HG02588 (cell line): ENCODE measurements at regions not wholly inside any gene's neighbourhood (a gene's known extent, or its start where the extent isn't known, plus 50 kb on each side); places are given as distances from the start of the nearest gene placed in this dataset.
"Not testable (repeated sequence)": the region's sequence is repeated elsewhere in the genome, so short reads cannot be mapped to it uniquely, and the experiment has no call there.

Source experiments
- ATAC-seq: cut with Tn5 transposase; IDR thresholded peaks from one replicate; pipeline ENCODE4 v1.9.1; 2021; ENCODE audit warnings: mild to moderate bottlenecking, moderate library complexity; ENCODE audit not compliant: unreplicated experiment

DNA sequence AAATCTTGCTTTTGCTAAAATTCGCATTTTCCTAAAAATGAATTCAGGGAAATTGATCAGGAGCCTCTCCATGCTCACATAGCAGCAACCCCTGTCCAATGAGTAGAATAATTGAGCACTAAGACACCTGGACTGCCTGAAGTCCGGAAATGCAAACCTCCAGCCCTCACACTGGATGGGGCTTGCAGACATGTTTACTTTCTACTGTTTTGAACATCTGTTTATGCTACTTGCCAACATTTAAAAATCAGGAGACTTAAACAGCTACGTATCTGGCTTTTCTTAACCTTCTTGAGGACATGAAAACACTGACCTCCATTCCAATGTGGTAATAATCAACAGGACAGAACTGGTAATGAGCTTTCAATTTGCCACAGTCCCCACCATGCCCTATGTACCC is 184.4 kb downstream of the SHOX2 start:
- no peak for ATAC-seq

DNA sequence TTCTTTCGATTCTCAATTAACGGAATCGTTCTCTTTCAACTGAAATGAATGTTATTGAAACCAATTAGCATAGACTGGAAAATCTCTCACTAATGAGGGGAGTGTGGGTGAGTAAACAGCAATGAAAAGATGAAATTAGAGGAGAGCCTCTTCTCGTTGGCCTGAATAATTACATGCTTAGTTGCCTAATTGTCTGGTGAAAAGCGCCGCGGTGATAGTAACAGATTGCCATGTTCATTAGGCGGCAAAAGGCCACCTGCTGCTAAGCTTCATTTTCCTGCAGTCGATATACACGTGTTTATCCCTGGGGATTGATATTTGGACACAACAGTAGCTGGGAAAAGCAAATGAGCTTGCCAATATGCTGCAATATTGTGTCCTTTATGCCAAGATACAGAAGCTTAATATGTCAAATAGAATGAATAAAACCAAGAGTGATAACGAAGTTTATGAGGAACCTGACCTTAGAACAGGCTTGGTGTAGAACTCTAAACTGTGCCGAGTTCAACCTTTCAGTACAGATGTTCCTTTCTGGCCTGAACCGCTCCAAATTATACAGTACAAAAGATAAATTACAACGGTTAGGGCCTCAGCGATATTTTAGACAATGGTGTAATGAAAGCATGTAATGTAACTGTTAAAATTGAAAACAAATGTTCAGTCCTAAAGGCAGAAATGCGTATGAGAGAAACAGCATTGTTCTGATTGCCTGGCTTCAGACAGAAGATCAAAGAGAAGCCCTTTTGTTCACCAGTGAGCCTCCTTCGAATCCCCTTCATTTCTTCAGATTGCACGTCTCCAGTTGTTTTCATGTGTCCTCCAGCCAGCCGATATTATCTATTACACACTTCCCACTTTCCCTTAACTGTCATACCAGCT is 185.2 kb downstream of the SHOX2 start:
- no peak for ATAC-seq

DNA sequence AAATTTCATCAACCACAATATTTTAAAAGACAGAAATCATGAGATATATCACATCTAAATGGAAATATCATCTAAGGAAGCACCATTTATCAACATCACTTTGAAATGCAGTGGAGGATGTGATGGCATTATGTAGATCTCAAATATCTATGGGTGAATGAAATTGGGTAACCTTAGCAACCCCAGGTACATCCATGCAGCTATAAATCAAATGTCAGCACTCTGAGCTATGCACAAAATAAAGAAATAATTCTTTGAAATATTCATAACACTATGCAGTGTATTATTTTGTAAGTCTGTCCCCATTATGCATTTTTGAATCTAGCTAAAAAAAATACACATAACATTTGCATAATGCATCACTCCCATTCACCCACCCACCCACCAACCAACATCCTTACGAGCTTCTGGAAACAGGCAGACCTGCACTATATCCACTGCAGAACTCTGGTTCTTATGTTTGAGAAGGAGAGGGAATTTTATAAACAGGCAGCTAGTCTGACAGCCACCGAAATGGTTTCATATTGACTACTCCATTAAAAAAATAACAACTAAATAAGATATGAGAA is 186.8 kb downstream of the SHOX2 start:
- no peak for ATAC-seq

DNA sequence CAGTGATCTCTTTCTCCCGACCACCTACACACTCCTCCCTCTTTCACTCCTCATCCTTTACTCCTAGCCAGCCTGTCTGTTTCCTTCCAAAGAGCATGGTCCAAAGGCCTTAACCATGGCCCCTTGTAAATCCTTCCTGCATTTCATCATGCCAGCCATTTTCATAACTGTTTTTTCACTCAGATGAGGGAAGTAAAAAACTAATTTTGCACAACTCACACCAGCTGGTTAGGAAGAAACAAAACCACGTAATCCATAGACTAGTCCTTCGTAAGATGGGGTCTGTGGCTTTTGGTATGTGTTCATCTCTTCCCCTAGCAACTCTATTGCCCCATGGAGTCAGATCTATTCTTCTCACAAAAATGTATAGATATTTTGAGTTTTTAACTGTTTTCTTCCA is 187.8 kb downstream of the SHOX2 start:
- ATAC-seq = no peak

DNA sequence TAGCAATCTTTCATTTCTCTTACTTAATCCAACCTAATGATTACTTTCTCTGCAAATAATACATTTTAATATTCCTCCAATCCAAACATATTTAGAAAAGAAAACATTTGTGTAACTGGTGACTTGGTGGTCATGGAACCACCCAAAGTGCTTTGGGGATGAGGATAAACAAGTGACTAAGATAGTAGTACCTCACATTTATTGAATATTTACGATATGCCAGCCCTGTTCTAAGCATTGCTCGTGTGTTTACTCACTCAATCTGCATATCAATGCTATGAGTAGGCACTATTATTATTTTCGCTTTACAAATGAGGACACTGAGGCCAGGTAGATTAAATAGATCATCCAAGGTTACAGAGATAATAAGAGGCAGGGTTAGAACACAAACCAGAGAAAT is 189.5 kb downstream of the SHOX2 start:
- ATAC-seq = no peak

DNA sequence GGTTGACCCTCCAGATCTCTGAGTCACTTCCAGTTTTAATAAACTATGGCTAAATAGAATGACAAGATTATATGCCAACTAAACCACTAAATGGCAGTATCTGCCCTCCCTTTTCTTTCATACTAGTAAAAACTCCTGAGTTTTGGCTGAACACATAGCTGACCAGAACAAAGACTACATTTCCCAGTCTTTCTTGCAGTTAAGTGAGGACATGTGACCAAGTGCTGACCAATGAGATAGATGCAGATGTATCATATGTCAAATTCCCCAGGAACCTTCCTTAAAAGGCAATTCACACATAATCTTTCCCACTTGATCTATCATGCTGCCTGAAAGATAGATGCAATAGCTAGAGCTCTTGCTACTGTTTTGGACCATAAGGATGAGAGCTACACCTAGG is 191.3 kb downstream of the SHOX2 start:
- ATAC-seq = no peak

DNA sequence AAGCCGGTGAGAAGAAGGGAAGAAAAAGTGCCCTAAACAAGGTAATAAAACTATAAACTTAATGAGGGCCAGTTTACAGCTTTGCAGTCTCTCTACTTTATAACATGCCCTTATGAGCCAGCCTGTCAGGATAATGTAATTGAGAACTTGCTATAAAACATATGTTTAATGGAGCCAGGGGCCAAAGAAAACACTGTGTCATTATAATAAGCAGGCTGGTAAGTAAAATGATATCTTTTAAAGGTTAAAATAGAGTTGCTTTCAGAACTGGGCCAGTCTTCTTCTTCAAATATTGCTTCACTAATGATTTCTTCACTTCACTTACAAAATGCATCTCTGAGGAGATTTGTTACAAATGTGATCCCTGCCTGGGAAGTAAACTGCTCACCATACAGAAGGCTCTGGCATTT is 192.5 kb downstream of the SHOX2 start:
- no peak for ATAC-seq

DNA sequence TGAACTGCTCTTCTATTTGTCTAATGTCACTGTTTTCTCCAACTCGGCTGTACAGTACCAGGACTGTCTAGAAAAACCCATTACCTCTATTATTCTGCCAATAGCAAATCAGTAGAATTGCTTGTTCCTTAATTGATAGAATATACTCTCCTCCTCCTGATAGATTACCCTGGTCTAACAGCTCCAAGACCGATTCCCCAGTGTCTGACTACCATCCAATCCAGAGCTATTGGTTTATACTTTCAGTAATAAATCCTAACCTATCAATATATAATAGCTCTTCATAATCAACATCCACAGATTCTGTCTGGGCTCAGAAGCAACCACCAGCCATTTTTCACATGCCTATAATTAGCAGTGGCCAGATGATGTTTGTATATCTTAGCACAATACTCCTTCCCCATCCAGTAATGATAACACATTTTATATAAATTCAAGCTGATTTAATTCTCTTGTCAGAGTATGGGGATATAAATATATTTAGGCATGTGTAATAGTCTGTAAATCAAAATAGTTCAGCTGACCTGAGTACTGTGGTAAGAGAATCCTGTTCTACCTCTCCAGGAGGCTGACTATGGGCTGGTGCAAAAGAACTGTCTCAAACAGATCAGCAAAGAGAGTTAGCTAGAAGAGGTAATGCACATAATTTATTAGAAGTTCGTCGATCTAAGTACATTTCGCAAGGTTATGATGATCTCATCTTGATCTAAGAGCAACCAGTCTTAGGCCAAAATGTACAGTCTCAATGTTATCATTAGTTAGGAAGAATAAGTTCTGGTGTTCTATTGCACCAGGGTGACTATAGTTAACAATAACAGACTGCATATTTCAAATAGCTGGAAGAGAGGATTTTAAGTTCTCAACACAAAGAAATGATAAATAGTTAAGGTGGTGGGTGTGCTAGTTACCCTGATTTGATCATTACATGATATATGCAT is 193.4 kb downstream of the SHOX2 start:
- ATAC-seq = no peak

DNA sequence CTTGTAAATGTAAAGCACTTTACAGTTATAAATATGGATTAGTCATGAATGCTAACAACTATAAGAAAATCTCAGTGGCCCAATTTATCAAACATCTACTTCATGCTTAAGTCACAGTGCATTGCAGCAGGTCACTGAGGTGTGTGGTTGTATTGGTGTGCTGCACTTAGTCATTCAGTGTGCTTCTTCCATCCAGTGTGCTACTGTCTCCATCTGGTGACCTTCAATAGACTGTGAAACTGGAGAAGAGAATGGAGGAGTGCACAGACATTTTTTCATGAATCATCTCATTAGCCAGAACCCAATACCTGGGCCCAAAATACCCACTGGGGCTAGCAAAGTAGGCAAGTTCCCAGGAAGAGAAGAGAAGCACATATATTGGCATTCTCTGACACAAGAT is 199.6 kb downstream of the SHOX2 start:
- ATAC-seq = no peak

DNA sequence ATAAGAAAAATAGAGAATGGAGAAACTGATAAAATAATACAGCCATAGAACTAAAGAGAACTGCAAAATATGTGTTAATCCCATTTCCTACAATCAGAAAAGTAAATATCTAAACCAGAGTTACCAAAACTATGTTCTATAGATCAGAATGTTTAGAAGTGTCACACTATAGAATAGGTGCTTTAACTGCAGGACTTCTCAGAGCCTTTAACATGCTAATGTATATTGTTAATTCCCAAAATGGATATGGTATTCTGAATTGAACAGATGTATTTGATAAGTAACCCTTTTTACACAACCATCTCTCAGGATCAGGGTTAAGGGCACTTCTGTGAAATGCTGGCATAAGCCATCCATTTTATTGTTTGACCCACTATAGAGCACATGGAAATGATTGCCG is 200.3 kb downstream of the SHOX2 start:
- no peak for ATAC-seq

DNA sequence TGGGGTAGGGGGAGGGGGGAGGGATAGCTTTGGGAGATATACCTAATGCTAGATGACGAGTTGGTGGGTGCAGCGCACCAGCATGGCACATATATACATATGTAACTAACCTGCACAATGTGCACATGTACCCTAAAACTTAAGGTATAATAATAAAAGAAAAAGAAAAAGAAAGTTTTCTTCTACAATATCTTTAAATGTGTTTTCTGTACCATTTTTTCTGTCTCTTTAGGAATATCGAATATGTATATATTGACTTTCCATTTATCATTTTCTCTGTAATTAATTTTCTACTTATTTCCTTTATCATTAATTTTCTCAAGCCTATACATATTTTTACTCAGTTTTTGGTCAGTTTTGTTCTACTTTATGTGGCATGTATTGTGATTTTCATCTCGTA is 203.5 kb downstream of the SHOX2 start:
- ATAC-seq = not testable (repeated sequence)

DNA sequence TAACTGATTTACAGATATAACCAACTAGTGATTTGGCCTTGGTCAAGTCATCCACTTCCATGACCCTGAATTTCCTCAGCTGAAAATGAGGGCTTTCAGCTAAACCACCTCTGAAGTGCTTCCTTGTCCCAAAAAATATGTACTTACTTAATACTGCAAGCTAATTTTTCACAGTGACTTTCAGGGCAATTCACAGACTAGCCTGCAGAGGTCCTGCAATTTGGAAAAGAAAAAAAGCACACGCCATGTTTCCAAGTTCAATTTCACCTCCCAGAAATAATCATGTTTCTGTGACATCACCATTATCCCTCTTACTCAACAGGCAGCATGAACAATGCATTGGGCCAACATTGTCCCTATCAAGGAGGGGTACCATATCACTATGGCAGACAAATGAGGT is 218.2 kb downstream of the SHOX2 start:
- ATAC-seq = no peak

DNA sequence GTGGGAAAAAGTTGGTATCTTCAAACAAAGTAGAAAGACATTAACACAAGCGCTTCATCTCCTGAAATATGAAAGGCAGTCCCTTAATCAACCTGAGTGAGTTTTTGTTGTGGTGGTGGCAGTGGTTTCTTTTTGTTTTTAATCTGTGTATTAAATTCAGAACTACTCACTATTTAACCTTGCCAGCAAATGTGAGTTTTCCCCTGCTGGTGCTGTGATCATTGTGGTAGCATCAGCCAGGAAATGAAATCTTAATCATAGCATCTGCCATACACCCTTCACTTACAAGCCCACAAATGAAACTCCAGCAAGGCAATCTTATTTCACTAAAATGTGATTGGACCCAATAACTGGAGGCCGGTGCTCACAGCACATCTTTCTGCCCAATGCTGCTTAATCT is 229.7 kb downstream of the SHOX2 start:
- ATAC-seq = no peak

DNA sequence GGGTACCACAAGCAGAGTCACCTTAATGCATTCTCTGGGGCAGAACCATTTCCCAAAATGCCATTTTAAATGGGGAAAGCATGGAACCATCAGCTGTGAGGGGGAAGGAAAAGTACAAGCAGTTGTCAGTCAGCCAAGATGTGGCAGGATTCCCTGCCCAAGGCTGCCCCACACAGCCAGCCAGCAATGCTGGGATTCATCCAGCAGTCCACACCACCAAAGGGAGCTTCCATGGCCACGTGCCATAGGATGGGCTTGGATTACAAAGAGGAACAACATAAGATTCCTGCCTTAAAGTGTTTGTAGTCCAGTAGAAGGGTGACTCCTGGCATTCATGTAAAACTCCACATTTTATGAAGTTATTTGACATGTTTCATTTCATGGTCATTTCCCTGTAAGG is 233.3 kb downstream of the SHOX2 start:
- ATAC-seq = no peak

DNA sequence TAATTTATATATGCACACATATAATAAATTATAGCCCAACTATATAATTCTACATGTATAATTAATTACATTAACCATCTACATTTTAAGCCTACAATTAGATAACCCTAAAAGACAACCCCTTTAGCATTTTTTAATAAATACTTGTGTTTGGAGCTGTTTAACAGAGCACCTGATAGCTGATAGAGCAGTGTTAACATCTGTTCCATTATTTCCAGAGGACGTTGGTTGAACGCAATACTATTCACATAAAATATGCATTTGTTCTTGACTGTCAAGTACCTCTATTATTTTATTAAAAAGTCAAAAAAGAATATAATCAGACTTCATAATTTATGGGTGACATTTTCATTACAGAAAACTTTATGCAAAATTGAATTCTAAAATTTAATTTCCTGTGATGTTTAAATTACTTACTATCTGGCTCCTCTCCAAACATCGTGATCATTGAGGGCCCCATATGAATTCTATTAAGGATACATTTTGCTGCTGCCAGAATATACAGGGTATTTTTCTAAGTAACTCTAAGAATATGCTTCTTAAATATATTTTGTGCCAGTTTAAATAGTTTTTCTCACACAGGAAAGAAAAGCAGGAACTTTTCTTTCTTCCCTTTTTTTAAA is 234.3 kb downstream of the SHOX2 start:
- ATAC-seq = no peak

DNA sequence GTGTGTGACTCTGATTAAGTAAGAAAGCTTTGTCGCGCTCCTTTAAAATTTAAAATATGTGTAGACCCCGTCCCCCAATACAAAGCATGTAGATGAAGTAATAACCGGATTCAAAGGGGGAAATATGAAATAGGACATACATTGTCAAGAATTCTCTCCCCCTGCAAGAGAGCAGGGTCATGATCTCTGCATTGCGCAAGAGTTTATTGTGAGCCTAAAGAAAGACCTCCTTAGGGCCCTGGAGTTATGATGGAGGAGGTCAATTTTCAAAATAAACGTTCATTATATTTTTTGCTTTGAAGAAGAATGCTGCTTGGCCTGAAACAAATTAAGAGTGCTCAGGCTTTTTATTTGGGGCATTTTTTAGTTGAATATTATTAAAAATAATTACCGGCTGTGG is 235.0 kb downstream of the SHOX2 start:
- no peak for ATAC-seq

DNA sequence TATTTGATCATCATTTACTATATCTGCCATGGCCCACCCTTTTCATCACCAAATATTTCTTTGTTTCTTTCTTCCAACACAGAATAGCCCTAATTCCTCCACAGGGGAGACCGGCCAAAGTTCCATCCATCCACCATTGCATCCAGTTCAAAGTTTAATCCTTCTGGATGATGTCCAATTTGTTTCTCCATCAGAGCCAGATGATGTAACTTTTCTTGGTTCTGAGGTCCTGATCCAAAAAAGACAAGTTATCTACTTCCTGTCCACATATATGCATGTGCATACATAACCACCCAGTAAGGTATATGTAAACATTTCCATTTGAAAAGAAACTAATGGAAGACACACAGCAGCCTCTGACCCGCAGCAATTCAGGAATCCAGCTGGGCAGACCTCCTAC is 237.3 kb downstream of the SHOX2 start:
- no peak for ATAC-seq

DNA sequence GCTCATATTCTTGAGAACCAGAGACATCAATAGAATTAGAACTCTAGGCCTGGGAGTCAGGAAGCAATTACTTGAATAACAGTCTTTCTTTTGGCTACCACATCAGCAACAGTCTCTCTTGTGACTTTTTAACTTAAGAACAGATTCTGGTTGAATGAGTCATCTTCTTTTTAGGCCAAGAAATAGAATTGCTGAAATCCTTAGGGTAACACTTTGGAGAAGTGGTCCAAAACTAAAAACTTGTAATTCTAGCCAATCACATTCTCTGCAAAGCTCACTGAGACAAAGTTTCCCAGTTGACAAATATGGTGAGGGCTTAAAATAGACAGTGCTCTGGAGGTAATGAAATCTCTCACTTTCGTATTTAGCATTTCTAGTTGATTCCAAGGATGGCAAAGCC is 238.0 kb downstream of the SHOX2 start:
- no peak for ATAC-seq

DNA sequence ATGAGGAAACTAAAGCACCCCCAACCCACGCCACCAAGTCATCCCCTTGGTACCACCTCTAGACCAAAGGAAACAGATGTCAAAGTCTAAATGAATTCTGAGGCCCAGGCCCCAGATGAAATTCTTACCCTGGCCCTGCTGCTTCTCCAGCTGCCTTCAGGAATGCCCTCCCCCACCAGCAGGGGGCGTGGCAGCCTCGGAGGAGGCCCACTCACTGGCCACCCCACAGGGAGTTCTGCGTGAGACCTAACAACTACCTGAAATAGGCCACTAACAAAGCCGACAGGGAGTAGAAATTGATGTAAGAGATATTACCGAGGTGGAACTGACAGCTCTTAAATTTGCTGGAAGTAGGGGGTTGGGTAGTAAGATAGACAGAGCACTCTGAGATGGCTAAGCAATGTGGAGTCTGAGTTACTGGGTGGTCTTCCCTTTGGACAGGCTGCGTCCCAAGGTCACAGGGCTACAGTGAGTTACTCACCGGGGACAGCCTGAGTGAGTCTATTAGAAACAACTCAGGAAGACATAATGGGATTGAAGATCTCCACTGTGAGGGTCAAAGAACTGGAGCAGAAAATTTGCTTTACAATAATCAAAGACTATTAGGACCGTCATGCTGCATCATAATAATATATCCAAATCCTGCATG is 240.7 kb downstream of the SHOX2 start:
- peak; percentile 78 for ATAC-seq

DNA sequence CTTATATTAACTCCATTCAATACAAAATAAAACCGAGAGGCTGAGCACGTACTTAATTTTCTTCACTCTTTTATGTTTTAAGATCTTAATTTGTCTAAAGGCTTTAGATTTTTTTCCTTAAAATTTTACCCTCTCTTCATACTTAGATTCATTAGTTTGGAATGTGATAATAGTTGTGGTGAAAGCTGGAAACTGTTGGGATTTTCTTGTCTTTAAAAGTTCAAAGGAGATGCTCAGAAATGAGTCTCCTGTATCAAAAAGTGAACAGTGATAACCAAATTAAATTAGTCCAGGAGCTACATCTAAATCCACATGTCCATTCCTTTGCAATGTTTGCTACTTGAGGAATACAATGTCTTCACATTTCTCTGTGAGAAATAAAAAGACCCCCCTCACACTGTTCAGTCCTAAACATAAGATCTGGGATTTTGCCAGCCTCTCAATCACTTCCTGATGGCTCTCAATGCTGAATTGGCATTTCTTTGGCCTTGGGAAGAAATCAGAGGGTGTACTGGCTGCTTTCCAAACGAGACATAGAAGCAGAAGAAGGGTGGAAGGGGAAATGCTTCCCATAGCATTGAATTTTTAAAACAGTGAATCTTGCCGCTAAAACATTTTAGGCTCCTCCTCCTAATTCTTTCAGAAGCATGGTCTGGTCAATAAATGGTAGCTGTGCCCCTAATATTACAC is 245.0 kb downstream of the SHOX2 start:
- ATAC-seq = no peak
